Kidney epithelial cell (primary cell): ENCODE measurements at regions not wholly inside any gene's neighbourhood (a gene's known extent, or its start where the extent isn't known, plus 50 kb on each side); places are given as distances from the start of the nearest gene placed in this dataset.

Experiments used
- DNase-seq: peaks from one replicate; pipeline ENCODE4 v3.0.0-alpha.2; 2010; ENCODE audit warnings: low read depth
- H3K27me3 ChIP-seq: 2 replicates; pipeline ENCODE4 v1.6.0; 2011; ENCODE audit warnings: low read length; ENCODE audit not compliant: control insufficient read depth, insufficient read depth
- H3K36me3 ChIP-seq: 2 replicates; pipeline ENCODE4 v1.5.1; 2011; ENCODE audit warnings: low read length; ENCODE audit not compliant: control insufficient read depth, insufficient read depth
- H3K4me3 ChIP-seq: 2 replicates; pipeline ENCODE4 v1.5.1; 2011; ENCODE audit warnings: low read depth, mild to moderate bottlenecking, control low read depth, low read length
- TF ChIP-seq, protein P1 (sequence below): IDR thresholded peaks from 2 replicates; pipeline ENCODE4 v1.5.1; 2011; ENCODE audit warnings: mild to moderate bottlenecking, moderate library complexity, low read length, control low read depth, inconsistent platforms; ENCODE audit not compliant: insufficient read depth, poor library complexity, severe bottlenecking

DNA sequence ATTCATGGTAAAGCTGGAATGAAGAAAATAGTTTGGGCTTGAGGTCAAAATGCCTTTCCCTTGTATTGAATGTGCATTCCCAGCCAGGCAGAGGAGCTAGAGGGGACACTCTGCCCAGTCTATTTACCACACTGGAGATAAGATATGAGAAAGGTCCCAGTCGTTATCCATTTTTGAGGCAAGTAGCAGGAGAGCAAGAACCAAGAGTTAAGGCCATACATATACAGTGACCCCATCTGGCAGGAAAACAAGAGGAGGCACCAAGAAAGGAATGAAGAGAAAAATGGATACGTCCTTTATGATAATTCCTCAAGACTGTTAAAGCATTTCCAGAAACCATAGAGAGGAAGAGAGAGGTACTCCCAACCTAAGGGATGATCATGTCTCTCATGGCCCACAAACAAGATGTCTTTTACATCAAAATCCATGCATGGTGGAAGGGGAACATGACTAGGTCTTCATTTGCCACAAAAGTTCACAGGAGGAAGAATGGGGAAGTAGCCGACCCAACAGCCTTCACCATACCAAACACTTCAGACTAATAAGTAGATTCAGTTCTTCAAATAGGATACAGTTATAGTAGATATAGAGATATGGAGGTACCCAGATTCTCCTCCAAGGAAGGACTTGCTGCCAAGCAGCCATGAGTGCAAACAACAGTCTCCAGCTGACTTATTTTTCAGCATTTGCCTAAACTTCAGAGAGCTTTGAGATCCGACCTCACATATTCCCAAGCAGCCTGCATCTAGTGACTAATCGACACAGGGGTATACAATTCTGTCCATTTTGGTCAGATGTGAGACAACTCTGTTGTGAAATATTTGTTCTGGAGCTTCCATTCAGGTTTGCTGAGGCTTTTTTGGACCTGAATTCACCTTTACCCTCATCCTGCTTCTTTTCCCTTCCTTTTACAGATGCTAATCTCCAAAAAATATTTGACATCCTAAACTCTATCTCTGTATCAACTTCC is 61.1 kb upstream of the CCDC71L start:
- no peak for DNase-seq
- H3K27me3 ChIP-seq: no peaks in the 10 kb centered on the region
- H3K36me3 ChIP-seq: no peaks in the 10 kb centered on the region
- no peak overlapping the region for H3K4me3 ChIP-seq
- TF ChIP-seq, protein P1, sequence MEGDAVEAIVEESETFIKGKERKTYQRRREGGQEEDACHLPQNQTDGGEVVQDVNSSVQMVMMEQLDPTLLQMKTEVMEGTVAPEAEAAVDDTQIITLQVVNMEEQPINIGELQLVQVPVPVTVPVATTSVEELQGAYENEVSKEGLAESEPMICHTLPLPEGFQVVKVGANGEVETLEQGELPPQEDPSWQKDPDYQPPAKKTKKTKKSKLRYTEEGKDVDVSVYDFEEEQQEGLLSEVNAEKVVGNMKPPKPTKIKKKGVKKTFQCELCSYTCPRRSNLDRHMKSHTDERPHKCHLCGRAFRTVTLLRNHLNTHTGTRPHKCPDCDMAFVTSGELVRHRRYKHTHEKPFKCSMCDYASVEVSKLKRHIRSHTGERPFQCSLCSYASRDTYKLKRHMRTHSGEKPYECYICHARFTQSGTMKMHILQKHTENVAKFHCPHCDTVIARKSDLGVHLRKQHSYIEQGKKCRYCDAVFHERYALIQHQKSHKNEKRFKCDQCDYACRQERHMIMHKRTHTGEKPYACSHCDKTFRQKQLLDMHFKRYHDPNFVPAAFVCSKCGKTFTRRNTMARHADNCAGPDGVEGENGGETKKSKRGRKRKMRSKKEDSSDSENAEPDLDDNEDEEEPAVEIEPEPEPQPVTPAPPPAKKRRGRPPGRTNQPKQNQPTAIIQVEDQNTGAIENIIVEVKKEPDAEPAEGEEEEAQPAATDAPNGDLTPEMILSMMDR: no peak

DNA sequence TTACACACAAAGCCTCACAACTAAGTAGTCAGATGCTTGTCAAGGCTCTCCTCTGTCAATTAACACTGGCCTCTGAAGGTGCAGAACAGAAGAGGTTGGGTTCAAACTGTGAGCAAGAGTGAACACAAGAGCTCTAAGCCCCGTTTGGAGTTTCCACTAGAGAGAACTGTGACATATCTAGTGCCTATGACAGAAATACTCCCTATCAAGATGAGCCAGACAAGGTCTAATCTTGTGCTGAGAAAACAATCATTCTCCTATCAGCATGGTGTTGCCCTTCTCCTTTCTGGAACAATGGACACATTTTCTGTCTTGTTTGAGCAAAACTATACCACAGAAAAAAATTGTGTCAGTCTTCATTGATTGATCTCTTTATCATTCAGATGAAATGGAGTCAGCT is 62.4 kb upstream of the CCDC71L start:
- DNase-seq: no peak
- no peaks in the 10 kb centered on the region for H3K36me3 ChIP-seq
- no peaks in the 10 kb centered on the region for H3K27me3 ChIP-seq
- TF ChIP-seq, protein P1: no peak
- no peak overlapping the region for H3K4me3 ChIP-seq

DNA sequence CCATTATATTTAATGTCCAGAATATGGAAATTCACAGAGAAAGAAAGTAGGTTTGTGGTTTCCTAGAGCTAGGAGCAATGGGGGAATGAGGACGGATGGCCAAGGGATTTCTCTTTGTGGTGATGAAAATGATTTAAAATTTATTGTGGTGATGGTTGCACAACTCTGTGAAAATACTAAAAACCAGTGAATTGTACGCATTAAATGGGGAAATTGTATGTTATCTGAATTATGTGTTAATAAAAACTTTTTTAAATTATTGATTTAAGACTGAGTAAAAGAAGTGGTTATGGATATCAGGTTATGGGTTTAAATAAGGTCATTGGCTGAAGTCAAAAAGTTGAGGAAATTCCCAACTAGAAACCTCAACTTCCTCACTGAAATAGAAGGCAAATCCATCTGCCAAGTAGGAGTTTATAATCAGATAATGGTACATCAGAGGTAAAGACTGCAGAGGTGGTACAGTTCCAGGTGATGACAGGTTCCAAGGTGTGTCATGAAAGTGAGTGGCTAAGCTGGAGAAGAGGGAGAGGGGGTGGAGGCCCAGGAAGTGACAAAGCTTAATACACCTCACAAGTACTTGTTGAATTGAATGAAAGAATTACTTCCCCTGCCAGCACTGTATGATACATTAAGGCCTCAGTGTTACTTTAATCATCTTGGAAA is 68.9 kb upstream of the CCDC71L start:
- TF ChIP-seq, protein P1: no peak

DNA sequence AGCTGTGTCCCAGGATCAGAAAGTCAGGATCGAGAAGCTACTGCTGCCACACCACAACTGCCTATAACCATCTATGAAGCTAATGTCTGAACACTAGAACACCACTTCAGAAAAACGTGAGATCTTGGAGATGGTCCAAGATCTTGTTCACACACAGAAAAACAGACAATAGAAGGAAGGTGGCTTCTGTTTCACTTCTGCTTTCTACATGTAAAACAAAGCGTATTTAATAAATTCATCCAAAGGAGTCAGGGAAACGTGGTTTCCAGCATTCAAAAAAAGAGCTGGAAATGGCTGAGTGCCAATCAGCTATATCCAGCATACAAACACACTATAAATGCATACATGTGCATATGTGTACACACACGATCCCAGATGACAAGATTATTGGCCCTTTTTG is 70.2 kb upstream of the CCDC71L start:
- no peak for DNase-seq
- no peaks in the 10 kb centered on the region for H3K27me3 ChIP-seq
- TF ChIP-seq, protein P1: no peak
- H3K4me3 ChIP-seq: no peak overlapping the region
- no peaks in the 10 kb centered on the region for H3K36me3 ChIP-seq

More for the DNA sequence above, 68.9 kb upstream of the CCDC71L start:
- no peaks in the 10 kb centered on the region for H3K27me3 ChIP-seq
- no peaks in the 10 kb centered on the region for H3K36me3 ChIP-seq
- H3K4me3 ChIP-seq: no peak overlapping the region
- DNase-seq: no peak

DNA sequence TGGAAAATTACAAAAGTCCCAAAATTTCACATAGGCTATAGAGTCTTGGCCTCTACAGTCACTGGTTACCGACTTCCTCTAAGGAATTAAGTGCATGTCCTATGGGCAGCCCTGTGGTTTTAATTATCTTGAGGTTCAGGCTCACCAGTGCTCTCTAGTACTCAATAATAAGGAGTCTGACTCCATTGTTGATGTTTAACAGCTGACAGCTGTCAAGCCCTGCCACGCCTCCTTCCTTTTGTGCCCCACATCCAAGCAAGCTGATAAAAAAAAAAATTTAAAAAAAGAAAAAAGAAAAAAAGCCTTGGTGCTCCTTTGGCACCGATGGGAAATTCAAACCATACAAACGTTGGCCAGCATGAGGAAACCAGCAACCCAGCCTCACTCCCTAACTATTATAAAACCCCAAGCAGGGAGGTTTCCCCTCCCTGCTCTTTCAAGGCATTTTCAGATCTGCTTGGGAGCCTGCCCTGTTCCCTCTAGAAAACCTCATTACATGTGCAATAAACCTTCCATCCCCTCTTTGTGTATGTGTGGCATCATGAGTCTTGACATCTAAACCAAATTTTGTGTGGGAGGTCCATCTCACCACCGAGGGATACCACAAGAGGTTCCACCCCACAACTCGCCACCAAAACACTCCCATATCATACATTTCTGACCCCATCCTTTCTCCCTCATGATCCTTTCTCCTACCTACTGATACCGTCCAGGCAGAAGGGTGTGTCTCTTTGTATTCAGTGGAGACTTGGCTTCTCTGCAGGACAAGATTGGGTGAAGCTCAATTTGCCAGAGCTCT is 70.9 kb upstream of the CCDC71L start:
- no peak for DNase-seq
- TF ChIP-seq, protein P1: no peak
- H3K27me3 ChIP-seq: no peaks in the 10 kb centered on the region
- no peak overlapping the region for H3K4me3 ChIP-seq
- no peaks in the 10 kb centered on the region for H3K36me3 ChIP-seq
